ENCODE measurements at regions not wholly inside any gene's neighbourhood (a gene's known extent, or its start where the extent isn't known, plus 50 kb on each side); places are given as distances from the start of the nearest gene placed in this dataset.

DNA sequence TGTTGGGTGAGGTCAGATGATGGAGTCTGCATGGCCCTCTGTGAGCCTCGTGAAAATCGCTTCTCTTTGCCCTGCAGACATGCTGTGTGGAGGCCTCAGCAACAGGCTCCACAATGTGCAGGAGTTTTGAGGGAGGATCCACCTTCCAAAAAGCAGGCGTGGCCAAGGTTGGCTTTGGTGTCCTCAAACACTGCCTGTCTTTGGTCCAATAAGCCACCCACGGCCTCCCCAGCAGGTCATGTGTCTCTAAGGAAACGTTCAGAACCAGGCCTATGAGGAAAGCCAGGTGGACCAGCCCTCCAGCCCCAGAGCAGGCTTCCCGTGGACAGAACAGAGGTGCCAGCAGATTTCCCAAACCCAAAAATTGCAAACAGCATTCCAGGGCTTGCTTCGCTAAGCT, 340.7 kb upstream of the IRX2 start:
- no peaks in the 10 kb centered on the region for H3K9me2 ChIP-seq (ENCODE audit: insufficient read depth)
- H3K4me1 ChIP-seq (ENCODE audit: control insufficient read depth in 1 of 2, insufficient read depth in 2 of 2, low read length in 2 of 2): no peaks in the 10 kb centered on the region
- ATAC-seq: no peak
- CTCF ChIA-PET: no interaction called here
- no peak overlapping the region for H3K27ac ChIP-seq (ENCODE audit: low read depth, low read length)
- H3K4me3 ChIP-seq (replicated peaks in 1 of 2; ENCODE audit: low read depth in 1 of 2, low read length in 2 of 2): no peak overlapping the region
- no peaks in the 10 kb centered on the region for H3K27me3 ChIP-seq (ENCODE audit: insufficient read depth, low read length)
- POLR2A ChIA-PET: no interaction called here
- H3K9ac ChIP-seq (ENCODE audit: low read length): no peak overlapping the region
- H3K36me3 ChIP-seq (ENCODE audit: control insufficient read depth in 1 of 2, insufficient read depth in 2 of 2, low read length in 2 of 2): no peaks in the 10 kb centered on the region
- H3K4me2 ChIP-seq (ENCODE audit: low read length): no peak overlapping the region
- TF ChIP-seq SRF (IDR thresholded peaks at IDR 0.05; ENCODE audit: low read depth) (no peak), POLR2AphosphoS5 (IDR thresholded peaks at IDR 0.05; ENCODE audit: low read depth, low read length) (no peak), CBX3 (IDR thresholded peaks at IDR 0.05; ENCODE audit: low read depth) (no peak), EZH2 (IDR thresholded peaks at IDR 0.05) (no peak)
- TF ChIP-seq, protein P1, sequence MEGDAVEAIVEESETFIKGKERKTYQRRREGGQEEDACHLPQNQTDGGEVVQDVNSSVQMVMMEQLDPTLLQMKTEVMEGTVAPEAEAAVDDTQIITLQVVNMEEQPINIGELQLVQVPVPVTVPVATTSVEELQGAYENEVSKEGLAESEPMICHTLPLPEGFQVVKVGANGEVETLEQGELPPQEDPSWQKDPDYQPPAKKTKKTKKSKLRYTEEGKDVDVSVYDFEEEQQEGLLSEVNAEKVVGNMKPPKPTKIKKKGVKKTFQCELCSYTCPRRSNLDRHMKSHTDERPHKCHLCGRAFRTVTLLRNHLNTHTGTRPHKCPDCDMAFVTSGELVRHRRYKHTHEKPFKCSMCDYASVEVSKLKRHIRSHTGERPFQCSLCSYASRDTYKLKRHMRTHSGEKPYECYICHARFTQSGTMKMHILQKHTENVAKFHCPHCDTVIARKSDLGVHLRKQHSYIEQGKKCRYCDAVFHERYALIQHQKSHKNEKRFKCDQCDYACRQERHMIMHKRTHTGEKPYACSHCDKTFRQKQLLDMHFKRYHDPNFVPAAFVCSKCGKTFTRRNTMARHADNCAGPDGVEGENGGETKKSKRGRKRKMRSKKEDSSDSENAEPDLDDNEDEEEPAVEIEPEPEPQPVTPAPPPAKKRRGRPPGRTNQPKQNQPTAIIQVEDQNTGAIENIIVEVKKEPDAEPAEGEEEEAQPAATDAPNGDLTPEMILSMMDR (IDR thresholded peaks at IDR 0.05 in 2 of 3, conservative IDR thresholded peaks at IDR 0.05 in 1 of 3; ENCODE audit: borderline replicate concordance in 1 of 3, insufficient read depth in 1 of 3, low read depth in 2 of 3, low read length in 2 of 3): no peak
- TF ChIP-seq, protein P2, sequence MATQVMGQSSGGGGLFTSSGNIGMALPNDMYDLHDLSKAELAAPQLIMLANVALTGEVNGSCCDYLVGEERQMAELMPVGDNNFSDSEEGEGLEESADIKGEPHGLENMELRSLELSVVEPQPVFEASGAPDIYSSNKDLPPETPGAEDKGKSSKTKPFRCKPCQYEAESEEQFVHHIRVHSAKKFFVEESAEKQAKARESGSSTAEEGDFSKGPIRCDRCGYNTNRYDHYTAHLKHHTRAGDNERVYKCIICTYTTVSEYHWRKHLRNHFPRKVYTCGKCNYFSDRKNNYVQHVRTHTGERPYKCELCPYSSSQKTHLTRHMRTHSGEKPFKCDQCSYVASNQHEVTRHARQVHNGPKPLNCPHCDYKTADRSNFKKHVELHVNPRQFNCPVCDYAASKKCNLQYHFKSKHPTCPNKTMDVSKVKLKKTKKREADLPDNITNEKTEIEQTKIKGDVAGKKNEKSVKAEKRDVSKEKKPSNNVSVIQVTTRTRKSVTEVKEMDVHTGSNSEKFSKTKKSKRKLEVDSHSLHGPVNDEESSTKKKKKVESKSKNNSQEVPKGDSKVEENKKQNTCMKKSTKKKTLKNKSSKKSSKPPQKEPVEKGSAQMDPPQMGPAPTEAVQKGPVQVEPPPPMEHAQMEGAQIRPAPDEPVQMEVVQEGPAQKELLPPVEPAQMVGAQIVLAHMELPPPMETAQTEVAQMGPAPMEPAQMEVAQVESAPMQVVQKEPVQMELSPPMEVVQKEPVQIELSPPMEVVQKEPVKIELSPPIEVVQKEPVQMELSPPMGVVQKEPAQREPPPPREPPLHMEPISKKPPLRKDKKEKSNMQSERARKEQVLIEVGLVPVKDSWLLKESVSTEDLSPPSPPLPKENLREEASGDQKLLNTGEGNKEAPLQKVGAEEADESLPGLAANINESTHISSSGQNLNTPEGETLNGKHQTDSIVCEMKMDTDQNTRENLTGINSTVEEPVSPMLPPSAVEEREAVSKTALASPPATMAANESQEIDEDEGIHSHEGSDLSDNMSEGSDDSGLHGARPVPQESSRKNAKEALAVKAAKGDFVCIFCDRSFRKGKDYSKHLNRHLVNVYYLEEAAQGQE (IDR thresholded peaks at IDR 0.05; ENCODE audit: low read depth): no peak
- no peaks in the 10 kb centered on the region for H3K79me2 ChIP-seq (ENCODE audit: insufficient read depth, low read length)
- RAD21 ChIA-PET (ENCODE audit: low non-redundant PET in 1 of 2, low total read pairs in 2 of 2, uncharacterized antibody in 2 of 2, unreplicated experiment in 2 of 2): no interaction called here
- intact Hi-C loops (cut with micrococcal nuclease): no loop called here
- no peak overlapping the region for H2AFZ ChIP-seq (ENCODE audit: low read depth, low read length, poor library complexity, severe bottlenecking)
- DNase-seq (ENCODE audit: low read depth, low spot score): no peak
- peaks cover 0 to 13% of the 10 kb centered on the region in 2 experiments; a peak in 2 of 4 replicates for H3K9me3 ChIP-seq (ENCODE audit: control insufficient read depth in 1 of 2, insufficient read depth in 1 of 2, low read depth in 1 of 2, low read length in 2 of 2)
- no TSS peak for BruUV-seq (replicated peaks)
- no peaks in the 10 kb centered on the region for H4K20me1 ChIP-seq (ENCODE audit: insufficient read depth)
